ENCODE measurements at regions not wholly inside any gene's neighbourhood (a gene's known extent, or its start where the extent isn't known, plus 50 kb on each side); places are given as distances from the start of the nearest gene placed in this dataset.
A peak's percentile ranks its signal among the peaks of the same experiment; 100 is the strongest.

DNA sequence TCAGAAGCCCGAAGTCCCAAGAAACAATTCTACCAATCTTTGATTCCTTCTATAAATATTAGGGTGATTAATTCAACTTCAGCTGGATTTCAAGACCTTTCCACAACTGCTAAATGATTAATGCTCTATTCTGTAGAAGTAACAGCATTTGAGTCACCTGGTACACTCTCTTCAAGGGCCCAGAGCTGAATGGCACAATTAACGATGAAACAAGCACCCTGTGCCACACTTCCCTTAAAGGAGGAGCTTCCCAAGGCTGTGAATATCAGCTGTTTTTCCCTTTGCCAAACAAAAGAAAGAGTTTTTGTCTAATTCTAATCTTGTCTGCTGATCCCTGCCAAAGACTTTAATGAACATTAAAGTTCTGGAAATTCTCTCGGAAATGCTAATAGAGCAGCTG, 56.0 kb downstream of the BOD1L2 start:
- no peak overlapping the region for H3K27ac ChIP-seq
- no peak overlapping the region for H3K4me3 ChIP-seq
- TF ChIP-seq POLR2A (IDR thresholded peaks at IDR 0.05): no peak
- TF ChIP-seq, protein P1, sequence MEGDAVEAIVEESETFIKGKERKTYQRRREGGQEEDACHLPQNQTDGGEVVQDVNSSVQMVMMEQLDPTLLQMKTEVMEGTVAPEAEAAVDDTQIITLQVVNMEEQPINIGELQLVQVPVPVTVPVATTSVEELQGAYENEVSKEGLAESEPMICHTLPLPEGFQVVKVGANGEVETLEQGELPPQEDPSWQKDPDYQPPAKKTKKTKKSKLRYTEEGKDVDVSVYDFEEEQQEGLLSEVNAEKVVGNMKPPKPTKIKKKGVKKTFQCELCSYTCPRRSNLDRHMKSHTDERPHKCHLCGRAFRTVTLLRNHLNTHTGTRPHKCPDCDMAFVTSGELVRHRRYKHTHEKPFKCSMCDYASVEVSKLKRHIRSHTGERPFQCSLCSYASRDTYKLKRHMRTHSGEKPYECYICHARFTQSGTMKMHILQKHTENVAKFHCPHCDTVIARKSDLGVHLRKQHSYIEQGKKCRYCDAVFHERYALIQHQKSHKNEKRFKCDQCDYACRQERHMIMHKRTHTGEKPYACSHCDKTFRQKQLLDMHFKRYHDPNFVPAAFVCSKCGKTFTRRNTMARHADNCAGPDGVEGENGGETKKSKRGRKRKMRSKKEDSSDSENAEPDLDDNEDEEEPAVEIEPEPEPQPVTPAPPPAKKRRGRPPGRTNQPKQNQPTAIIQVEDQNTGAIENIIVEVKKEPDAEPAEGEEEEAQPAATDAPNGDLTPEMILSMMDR (IDR thresholded peaks at IDR 0.05): no peak
- no peaks in the 10 kb centered on the region for H3K4me1 ChIP-seq
- no peaks in the 10 kb centered on the region for H3K9me3 ChIP-seq
- no peaks in the 10 kb centered on the region for H3K36me3 ChIP-seq
- no peak for DNase-seq
- H3K27me3 ChIP-seq: no peaks in the 10 kb centered on the region

DNA sequence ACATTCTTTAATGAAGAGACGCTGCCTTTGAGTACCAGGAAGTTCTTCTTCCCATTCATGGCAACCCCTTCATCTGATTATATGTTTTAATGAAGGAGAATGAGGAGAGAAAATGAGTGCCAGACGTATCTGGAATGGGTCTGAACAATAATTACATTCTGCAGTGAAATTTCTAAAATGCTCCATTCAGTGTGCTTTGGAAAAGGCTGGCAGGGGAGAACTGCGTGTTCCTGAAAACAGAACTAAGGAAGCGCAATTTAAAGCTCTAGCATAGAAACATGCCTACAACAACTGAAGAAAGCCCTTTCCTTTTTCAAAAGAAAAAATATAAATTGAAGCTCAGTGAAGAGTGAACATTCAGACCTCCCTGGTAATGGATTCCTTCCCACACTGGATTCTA, 58.8 kb downstream of the BOD1L2 start:
- Histone ChIP-seq H3K27me3 (no peaks in the 10 kb centered on the region), H3K9me3 (no peaks in the 10 kb centered on the region), H3K36me3 (no peaks in the 10 kb centered on the region), H3K4me3 (no peak overlapping the region), H3K27ac (no peak overlapping the region), H3K4me1 (peaks cover 0 to 17% (median 0%) of the 10 kb centered on the region in 4 donors)
- no peak for DNase-seq
- TF ChIP-seq POLR2A (IDR thresholded peaks at IDR 0.05): no peak

DNA sequence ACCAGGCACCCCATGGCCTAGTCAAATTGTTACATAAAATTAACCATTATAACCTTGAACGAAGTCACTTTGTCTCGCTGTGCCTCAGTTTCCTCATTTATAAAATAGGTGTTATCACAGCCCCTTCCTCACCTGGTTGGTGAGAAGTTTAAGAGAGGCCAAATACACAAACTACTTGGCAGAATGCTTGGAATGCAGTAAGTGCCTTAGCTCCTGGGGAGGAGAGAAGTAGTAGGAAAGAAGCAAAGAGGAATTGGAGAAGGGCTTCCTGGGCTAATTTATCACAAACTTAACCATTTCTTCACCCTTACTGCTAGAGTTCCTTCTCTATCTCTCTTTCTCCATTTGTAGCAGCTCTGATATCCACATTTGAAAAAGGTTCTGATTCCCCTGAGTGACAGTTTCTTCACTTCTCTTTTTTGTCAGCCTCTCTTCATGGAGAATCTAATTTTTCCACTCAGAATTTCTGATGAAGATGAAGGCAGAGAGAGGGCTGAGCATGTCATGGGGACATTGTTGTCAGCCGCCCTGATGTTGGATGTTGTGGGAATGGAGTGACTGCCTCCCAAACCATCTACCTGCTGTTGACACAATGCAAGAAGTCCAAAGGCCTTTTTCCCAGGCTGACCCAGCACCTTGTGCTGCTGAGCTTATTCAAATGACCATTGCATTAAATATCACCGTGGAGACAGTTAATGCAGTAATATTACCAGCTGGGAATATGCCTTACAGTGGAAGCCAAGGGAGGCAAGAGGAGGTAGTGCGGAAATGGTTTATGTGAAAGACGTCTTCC, 60.4 kb downstream of the BOD1L2 start:
- Histone ChIP-seq H3K9me3 (no peaks in the 10 kb centered on the region), H3K27ac (no peak overlapping the region), H3K4me1 (peaks cover 0 to 23% (median 0%) of the 10 kb centered on the region in 4 donors), H3K36me3 (no peaks in the 10 kb centered on the region), H3K27me3 (no peaks in the 10 kb centered on the region), H3K4me3 (no peak overlapping the region)
- DNase-seq: no peak
- TF ChIP-seq, protein P1 (IDR thresholded peaks at IDR 0.05): no peak
- TF ChIP-seq POLR2A (IDR thresholded peaks at IDR 0.05): no peak

DNA sequence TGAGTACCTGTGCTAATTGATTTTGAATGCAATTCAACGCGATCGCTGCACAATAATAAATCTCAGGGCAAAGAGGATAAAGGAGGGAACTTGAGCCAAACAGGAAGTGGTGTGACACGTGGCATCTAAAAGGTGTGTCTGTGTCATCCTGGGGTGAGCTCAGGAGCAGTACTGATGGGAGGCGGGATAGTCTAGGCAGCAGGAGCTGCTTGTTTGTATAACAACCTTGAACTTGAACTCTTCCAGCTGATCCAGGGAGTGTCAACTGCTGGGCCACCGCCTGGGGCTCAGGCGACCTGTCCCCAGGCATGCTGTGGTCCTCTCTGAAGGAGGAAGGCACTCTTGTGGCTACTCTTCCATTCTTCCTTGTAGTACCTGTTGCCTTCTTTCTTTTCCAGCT, 61.2 kb downstream of the BOD1L2 start:
- TF ChIP-seq POLR2A (IDR thresholded peaks at IDR 0.05): no peak
- TF ChIP-seq, protein P1 (IDR thresholded peaks at IDR 0.05): no peak
- H3K27ac ChIP-seq: peak overlapping the region in 1 of 4 donors; percentile 23
- no peaks in the 10 kb centered on the region for H3K9me3 ChIP-seq
- DNase-seq: peak in 2 of 3 donors; percentile 58 to 78
- H3K27me3 ChIP-seq: no peaks in the 10 kb centered on the region
- H3K4me1 ChIP-seq: peaks cover 0 to 23% (median 0%) of the 10 kb centered on the region in 4 donors
- H3K4me3 ChIP-seq: no peak overlapping the region
- no peaks in the 10 kb centered on the region for H3K36me3 ChIP-seq

DNA sequence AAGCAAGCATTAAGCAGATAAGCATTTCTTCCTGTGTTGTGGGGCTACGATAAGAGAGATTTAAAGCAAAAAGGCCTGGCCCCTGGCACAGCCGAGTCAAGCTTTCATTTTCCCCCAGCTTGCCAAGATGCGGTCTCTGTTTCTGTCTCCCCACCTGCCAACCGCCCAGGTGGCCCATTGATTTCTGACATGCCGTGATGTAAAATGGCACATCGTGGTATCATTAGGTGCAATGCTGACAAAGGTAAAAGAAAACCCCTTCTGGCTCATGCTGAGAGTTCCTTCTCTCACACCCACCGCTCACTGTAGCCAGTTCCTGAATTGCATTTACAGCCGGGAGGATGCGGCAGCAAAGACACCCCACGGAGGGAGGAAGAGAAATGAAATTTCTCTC, 62.8 kb downstream of the BOD1L2 start:
- Histone ChIP-seq H3K36me3 (no peaks in the 10 kb centered on the region), H3K4me3 (peak overlapping the region in 2 of 4 donors; percentile 31 to 34), H3K27me3 (no peaks in the 10 kb centered on the region), H3K27ac (peak overlapping the region in 3 of 4 donors; percentile 53 to 83 (median 70)), H3K9me3 (no peaks in the 10 kb centered on the region), H3K4me1 (peaks cover 0 to 23% (median 0%) of the 10 kb centered on the region in 4 donors)
- TF ChIP-seq, protein P1 (IDR thresholded peaks at IDR 0.05): no peak
- no peak for TF ChIP-seq POLR2A (IDR thresholded peaks at IDR 0.05)
- no peak for DNase-seq

- Histone ChIP-seq H3K9me3 (no peaks in the 10 kb centered on the region), H3K4me3 (peak overlapping the region in 2 of 4 donors; percentile 31 to 34), H3K27me3 (no peaks in the 10 kb centered on the region), H3K4me1 (peaks cover 0 to 23% (median 0%) of the 10 kb centered on the region in 4 donors), H3K36me3 (no peaks in the 10 kb centered on the region), H3K27ac (peak overlapping the region in 3 of 4 donors; percentile 53 to 83 (median 70))
- peak in 2 of 3 donors; percentile 81 to 85 for DNase-seq
- TF ChIP-seq, protein P1 (IDR thresholded peaks at IDR 0.05): no peak
- TF ChIP-seq POLR2A (IDR thresholded peaks at IDR 0.05): peak in 1 of 2 donors; percentile 25
Measured at GRCh38 chr18:57210107-57210715, 63.3 kb downstream of the BOD1L2 start.
